Parathyroid adenoma (tissue), 2 donors: ENCODE measurements at regions not wholly inside any gene's neighbourhood (a gene's known extent, or its start where the extent isn't known, plus 50 kb on each side); places are given as distances from the start of the nearest gene placed in this dataset.

Experiments used
- H2AFZ ChIP-seq: fragments of 300-600 bp; sonication (generic); one replicate; pipeline ENCODE4 v1.7.0; 2017; ENCODE audit warnings: antibody characterized with exemption, mild to moderate bottlenecking
- H3K27ac ChIP-seq: fragments of 300-600 bp; sonication (generic); one replicate; pipeline ENCODE4 v1.7.0; 2017
- H3K27me3 ChIP-seq: fragments of 300-600 bp; sonication (generic); one replicate; pipeline ENCODE4 v1.7.0; 2017; ENCODE audit warnings: low read length; ENCODE audit not compliant: control insufficient read depth, insufficient read depth
- H3K36me3 ChIP-seq: fragments of 300-600 bp; sonication (generic); one replicate; pipeline ENCODE4 v1.7.0; 2017; ENCODE audit warnings: low read length; ENCODE audit not compliant: control insufficient read depth, insufficient read depth
- H3K4me1 ChIP-seq: fragments of 300-600 bp; sonication (generic); one replicate; pipeline ENCODE4 v1.7.0; 2017; ENCODE audit warnings: control low read depth
- H3K4me2 ChIP-seq: fragments of 300-600 bp; sonication (generic); one replicate; pipeline ENCODE4 v1.7.0; 2017; ENCODE audit warnings: low read length
- H3K4me3 ChIP-seq: fragments of 300-600 bp; sonication (generic); one replicate; pipeline ENCODE4 v1.7.0; 2017; ENCODE audit warnings: low read depth, low read length
- H3K79me2 ChIP-seq: fragments of 300-600 bp; sonication (generic); one replicate; pipeline ENCODE4 v1.7.0; 2017; ENCODE audit warnings: control low read depth
- H3K9ac ChIP-seq: fragments of 300-600 bp; sonication (generic); one replicate; pipeline ENCODE4 v1.7.0; 2017; ENCODE audit warnings: mild to moderate bottlenecking
- H3K9me3 ChIP-seq: fragments of 300-600 bp; sonication (generic); one replicate; pipeline ENCODE4 v1.7.0; 2017; ENCODE audit warnings: low read length; ENCODE audit not compliant: control insufficient read depth
- CTCF ChIP-seq: fragments of 300-600 bp; sonication (generic); IDR thresholded peaks from one replicate; pipeline ENCODE4 v1.7.0; 2017; ENCODE audit warnings: antibody characterized with exemption, mild to moderate bottlenecking
- donor health status: primary hyperparathyroidism.

- H3K4me1 ChIP-seq = no peaks in the 10 kb centered on the region
- H3K79me2 ChIP-seq = no peaks in the 10 kb centered on the region
- H3K9ac ChIP-seq = no peak overlapping the region
- no peak overlapping the region for H3K4me2 ChIP-seq
- H3K27me3 ChIP-seq = no peaks in the 10 kb centered on the region
- no peak overlapping the region for H3K4me3 ChIP-seq
- no peak overlapping the region for H2AFZ ChIP-seq
- no peak for TF ChIP-seq CTCF
- H3K27ac ChIP-seq = no peak overlapping the region
- no peaks in the 10 kb centered on the region for H3K36me3 ChIP-seq
- H3K9me3 ChIP-seq = no peaks in the 10 kb centered on the region
These were observed 1310.9 kb upstream of the TMEFF2 start for GRCh38 chr2:193505620-193506019.

GRCh38 chr2:193502363-193503035 is 1307.8 kb upstream of the TMEFF2 start:
- Histone ChIP-seq H3K4me1 (no peaks in the 10 kb centered on the region), H3K9ac (no peak overlapping the region)
- TF ChIP-seq CTCF = no peak

GRCh38 chr2:193496786-193497185 is 1302.1 kb upstream of the TMEFF2 start:
- Histone ChIP-seq H3K9ac (no peak overlapping the region), H3K4me3 (no peak overlapping the region), H3K9me3 (no peaks in the 10 kb centered on the region), H2AFZ (no peak overlapping the region), H3K4me1 (no peaks in the 10 kb centered on the region), H3K36me3 (no peaks in the 10 kb centered on the region), H3K4me2 (no peak overlapping the region), H3K79me2 (no peaks in the 10 kb centered on the region), H3K27me3 (no peaks in the 10 kb centered on the region), H3K27ac (no peak overlapping the region)
- no peak for TF ChIP-seq CTCF

More at GRCh38 chr2:193502363-193503035, 1307.8 kb upstream of the TMEFF2 start:
- Histone ChIP-seq H3K4me2 (no peak overlapping the region), H3K79me2 (no peaks in the 10 kb centered on the region), H3K4me3 (no peak overlapping the region), H3K9me3 (no peaks in the 10 kb centered on the region), H3K27ac (no peak overlapping the region), H2AFZ (no peak overlapping the region), H3K27me3 (no peaks in the 10 kb centered on the region), H3K36me3 (no peaks in the 10 kb centered on the region)

- no peaks in the 10 kb centered on the region for H3K79me2 ChIP-seq
- H3K27ac ChIP-seq = no peak overlapping the region
- no peaks in the 10 kb centered on the region for H3K36me3 ChIP-seq
- no peak overlapping the region for H2AFZ ChIP-seq
- H3K4me3 ChIP-seq = no peak overlapping the region
- H3K9me3 ChIP-seq = no peaks in the 10 kb centered on the region
- H3K27me3 ChIP-seq = no peaks in the 10 kb centered on the region
- no peaks in the 10 kb centered on the region for H3K4me1 ChIP-seq
- TF ChIP-seq CTCF = no peak
- H3K4me2 ChIP-seq = no peak overlapping the region
- no peak overlapping the region for H3K9ac ChIP-seq
These were observed 1287.8 kb upstream of the TMEFF2 start for GRCh38 chr2:193482557-193482956.

- Histone ChIP-seq H3K4me2 (no peak overlapping the region), H3K36me3 (no peaks in the 10 kb centered on the region), H3K4me3 (no peak overlapping the region), H3K9me3 (no peaks in the 10 kb centered on the region), H2AFZ (no peak overlapping the region), H3K4me1 (no peaks in the 10 kb centered on the region), H3K9ac (no peak overlapping the region), H3K27me3 (no peaks in the 10 kb centered on the region), H3K79me2 (no peaks in the 10 kb centered on the region), H3K27ac (no peak overlapping the region)
- no peak for TF ChIP-seq CTCF
These were observed 1285.5 kb upstream of the TMEFF2 start for GRCh38 chr2:193480187-193480586.
